Activated CD8-positive, alpha-beta memory T cell treated with anti-CD3 and anti-CD28 coated beads for 48 hours (primary cell): ENCODE measurements at regions not wholly inside any gene's neighbourhood (a gene's known extent, or its start where the extent isn't known, plus 50 kb on each side); places are given as distances from the start of the nearest gene placed in this dataset.

Experiments used
- DNase-seq, 3 experiments: peaks; one replicate each; pipeline ENCODE4 v3.0.0-alpha.2; 2020; ENCODE audit warnings: low read depth in 2 of 3, low spot score in 2 of 3

DNA sequence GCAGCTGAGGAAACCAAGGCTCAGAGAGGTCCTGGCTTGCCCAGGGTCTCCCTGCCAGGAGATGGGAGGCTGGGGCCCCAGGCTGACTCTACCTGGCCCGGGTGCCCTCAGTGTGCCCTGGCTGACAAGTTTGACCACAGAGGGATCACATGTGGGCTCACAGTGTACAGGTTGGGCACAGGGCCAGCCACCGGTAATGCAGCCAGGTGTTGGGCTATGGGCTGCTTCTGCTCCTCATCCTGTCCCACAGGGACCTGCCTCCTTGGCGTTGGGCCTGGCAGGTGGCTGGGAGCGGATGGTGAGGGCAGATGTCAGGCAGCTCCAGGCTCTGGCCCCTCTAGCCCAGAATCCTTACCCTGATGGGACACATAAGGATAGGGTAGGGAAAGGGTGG, 250.5 kb downstream of the LOXHD1 start:
- no peak for DNase-seq

DNA sequence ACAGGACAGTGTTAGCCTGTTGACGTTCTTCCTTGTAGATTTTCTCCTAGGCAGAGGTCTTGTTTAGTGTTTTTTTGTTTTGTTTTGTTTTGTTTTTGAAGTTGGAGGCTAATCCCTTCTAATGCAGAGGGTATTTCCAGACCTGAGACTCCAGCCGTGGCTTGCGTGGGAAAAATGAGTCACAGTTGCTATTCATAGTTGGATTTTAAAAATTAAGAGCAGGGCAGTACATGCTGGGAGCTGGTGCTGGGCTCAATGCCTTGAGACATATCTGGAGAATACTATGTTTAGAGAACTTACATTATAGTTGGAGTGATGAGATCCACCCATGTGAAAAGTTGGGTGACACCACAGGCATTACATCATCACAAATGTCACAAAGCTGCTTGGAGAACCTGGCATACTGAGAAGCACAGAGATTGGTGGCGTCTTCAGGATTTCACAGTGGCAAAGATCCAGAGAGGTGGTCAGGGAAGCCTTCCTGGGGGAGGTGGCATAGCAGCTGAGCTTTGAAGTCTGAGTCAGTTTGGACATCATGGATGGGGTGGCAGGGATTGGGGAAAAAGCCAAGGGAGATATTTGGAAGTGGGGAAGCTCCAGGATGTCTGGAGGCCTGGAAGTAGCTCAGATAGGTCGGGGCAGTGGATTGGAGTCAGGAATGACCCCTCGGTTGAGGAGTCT, 249.4 kb downstream of the LOXHD1 start:
- DNase-seq, result no peak

DNA sequence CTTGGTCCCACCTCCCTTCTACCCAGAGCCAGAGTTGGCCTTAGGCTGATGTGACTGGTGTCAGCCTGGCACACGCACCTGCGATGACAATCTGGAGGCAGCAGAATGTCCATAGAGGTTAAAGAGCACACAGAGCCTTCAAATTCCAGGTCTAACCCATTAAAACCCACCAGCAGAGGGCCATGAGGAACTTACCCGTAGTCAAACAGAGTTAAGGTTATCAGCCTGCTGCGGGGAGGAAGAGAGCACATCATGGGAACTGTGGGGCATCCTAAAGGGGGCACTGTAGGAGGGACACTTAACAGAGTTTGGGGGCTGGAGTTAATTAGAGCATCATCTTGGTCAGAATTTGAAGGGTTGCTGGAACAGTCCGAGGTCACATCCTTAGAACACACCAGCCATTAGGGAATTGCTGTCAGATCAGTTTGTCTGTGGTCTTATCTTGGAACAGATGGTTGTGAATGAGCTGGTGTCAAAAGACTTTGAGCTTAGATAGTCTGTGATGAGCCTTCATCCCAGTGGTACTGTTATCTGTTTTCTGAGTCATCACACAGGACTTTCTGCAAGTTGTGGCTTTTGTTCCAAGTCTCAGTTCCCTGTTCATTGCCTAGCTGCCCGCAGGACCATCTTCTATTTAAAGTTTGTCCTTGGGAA, 248.6 kb downstream of the LOXHD1 start:
- no peak for DNase-seq

DNA sequence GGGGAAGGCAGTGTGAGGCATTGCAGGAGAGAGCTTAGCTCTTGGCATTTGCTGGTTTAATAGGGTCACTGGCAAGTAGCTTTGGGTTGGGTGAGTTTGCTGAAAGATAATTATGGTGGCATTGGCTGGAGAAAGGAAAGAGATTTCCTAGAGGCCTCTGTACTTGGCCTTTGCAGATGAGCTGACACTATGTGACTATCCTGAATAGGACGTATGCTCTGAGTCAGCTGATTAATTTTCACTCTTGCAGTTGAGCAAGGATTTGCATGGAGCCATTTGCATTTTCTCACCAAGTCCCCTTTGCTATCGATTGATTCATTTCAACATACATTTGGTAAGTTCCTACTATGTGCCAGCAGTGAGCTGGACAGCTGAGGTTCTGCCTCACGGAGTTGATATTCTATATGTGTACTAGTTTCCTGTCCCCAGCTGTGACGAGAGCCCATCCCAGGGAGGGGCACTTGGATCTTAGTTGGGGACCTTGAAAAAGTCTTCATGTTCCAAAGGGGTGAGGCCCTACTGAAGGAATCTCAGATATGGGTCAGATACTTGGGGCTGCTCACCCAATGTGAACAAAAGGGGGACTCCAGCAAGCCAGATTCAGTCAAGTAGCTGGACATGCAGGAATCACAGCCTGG, 245.7 kb downstream of the LOXHD1 start:
- no peak for DNase-seq

DNA sequence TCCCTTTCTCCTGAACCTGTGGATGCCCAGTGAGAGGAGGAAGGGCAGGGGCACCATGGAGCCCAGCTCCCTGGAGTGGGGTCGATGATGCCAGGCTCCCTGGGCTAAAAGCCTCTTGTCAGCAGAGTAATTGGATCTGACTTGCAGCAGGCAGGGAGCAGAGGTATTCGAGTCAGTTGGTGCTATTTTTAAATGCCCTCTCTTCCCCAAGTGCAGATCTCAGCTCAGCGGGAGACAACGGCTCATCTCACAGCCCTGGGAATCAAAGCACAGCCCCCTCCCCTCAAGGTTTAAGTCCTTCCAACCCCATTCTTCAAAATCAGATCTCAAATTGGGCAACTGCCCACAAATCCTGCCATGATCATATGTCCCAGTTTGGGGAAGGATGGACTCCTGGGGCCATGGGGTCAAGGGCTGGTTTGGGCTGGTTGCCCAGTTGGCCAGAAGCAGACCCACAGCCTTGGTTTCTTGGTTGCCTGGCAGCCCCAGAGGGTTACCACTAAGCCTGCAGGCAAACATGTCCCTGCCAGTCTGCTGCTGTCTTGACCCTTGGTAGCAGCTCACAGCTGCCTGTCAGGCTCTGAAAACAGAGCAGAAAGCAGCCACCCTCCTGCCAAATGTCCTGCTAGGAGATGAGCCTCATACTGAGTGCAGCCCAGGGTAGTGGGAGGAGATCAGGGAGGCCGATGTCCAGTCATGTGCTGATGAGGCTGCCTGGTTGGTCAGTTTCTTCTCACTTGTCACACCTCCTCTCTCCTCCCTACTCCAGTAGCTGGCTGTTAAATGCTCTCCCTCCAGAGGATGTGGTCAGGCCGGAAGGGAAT, 244.9 kb downstream of the LOXHD1 start:
- no peak for DNase-seq

DNA sequence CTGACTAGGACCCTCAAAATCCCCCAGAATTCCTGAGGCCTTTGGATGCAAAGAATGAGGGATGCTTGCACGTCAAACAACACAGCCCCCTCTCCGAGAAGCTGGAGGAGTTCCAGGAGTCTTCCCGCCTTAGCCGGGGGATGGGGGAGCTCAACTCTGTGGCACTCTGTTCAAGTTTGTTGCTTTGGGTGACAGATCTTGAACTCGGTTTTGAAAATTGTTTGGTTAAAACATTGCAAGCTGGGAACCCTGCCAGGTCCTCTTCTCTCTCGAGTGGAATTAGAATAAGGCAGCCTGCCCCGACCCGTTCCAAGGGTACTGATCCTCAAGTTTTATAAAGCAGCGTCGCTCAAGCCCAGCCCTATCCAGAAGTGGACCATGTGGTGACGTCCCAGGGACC, 244.1 kb downstream of the LOXHD1 start:
- no peak for DNase-seq

DNA sequence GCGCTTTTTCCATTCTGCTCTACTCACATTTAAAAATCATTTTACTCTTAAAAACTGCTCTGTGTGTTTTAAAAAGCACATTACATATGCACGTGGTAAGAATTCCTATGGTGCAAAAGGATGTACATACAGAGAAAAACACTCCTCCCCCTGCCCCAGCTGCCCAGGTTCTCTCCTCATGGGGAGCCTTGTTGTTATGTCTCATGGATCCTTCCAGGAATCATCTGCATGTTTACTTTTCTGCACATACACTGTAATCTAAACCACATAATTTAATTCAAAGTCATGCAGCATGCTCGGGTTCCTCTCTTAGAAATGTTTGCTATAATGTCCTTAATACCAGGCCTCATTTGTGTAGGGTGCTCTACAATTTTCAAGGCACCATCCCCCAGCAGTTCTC, 243.3 kb downstream of the LOXHD1 start:
- no peak for DNase-seq

DNA sequence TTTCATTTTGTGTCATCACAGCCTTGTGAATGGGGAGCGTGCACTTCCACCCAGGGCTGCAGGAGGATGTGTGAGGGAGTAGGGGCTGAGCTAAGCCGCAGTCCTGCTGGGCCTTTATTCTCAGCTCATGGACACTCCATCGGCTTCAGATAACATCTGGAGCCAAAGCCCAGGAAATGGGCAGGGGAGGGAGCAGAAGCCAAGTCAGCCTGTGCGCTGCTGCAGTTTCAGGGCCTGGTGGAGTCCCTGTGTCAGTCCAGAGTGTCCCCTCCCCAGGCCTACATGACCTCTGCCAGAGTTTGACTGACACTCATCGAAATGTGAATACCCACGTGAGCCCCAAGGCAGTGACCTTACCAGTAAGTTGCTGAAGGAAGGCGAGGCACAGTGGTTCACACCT, 242.2 kb downstream of the LOXHD1 start:
- DNase-seq, result no peak

DNA sequence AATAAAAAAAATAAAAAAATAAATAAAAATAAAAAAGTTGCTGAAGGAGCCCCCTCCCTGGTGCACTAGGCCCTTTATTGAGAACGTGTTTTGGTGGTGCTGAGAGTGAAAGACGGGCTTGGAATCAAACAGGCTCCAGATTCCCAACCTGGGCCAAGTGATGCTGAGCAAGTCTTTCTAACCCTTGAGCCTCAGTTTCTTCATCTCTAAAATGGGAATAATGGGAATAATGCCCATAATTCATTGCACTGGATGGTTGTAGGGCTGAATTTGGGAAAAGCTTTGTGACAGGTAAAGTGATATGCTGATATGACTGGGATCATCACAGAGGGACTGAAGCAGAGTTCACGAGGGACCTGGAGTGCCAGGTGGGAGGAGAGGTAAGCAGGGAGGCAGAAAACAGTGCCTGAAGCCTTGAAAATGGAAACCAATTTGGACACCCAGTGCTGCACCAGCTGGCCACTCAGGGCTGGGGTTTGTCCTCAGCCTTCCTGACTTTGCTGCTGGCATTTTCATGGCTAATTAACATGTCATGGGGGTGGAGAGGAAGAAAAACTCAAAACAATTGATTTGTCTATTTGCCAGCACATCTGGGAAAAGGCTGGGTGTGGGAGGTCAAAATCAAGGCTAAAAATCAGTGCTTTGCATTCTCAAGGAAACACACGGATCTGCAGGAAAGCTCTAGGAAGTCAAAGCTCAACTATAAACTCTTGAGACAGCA, 241.3 kb downstream of the LOXHD1 start:
- no peak for DNase-seq

DNA sequence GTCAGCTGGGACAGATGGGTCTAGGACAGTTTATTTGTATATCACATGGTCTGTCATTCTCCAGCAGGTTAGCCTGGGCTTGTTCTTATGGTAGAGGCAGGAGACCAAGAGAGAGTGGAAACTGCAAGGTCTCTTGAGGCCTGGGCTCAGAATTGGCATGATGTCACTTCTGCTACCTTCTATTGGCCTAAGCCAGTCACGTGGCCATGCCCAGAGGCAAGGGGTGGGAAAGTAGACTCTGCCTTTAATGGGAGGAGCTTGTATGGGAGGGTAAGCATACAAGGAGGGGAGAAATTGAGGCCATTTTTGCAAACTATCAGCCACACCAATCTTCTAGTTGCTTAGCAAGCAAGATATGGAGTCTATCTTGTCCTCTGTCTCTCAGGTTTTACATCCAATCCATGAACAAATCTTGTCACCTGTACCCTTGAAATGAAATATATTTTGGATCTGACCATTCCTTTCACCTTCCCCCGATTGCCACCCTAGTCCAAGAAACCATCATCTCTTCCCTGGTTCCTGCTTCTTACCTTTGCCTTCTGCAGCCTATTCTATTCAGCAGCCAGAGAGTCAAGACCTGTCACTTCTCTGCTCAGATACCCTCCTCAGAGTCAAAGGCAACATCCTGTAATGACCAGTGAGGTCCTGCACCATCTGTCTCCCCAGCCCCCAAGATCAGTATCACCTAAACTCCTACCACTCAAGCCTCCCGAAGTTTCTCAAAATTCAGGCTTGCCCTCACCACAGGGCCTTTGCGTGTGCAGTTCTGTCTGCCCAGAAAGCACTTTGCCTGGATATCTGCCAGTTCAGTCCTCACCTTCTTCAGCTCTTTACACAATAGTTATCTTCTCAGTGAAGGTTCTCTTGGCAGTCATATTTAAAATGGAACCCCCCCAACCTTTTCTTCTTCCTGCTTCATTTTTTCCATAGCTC, 240.0 kb downstream of the LOXHD1 start:
- DNase-seq, result no peak

DNA sequence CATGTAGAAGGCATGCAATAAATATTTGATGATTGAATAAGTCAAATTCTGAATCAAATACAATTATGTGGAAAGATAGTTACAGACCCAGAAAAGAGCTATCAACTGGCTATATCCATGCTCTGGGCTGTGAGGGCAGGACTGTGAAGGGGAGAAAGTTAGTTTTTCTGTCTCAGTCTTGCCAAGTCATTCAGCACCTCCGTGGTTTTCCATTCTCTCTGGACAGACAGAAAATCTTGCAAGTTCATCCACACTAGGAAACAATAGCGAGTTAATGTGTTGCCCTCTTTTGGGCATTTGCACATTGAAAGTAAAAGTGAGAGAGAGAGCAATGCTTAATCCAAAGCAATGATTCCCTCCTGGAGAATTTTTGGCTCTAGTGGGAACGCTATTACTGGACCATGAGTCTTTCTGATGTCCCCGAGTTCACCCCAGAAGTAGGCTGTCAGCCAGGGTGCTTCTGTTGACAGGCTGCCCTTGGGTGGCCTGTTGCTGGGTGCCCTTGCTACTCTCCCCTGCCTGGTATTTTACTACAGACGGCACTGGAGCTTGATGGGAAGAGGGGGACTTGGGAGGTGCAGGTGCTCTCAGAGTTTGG, 238.3 kb downstream of the LOXHD1 start:
- DNase-seq, result no peak

DNA sequence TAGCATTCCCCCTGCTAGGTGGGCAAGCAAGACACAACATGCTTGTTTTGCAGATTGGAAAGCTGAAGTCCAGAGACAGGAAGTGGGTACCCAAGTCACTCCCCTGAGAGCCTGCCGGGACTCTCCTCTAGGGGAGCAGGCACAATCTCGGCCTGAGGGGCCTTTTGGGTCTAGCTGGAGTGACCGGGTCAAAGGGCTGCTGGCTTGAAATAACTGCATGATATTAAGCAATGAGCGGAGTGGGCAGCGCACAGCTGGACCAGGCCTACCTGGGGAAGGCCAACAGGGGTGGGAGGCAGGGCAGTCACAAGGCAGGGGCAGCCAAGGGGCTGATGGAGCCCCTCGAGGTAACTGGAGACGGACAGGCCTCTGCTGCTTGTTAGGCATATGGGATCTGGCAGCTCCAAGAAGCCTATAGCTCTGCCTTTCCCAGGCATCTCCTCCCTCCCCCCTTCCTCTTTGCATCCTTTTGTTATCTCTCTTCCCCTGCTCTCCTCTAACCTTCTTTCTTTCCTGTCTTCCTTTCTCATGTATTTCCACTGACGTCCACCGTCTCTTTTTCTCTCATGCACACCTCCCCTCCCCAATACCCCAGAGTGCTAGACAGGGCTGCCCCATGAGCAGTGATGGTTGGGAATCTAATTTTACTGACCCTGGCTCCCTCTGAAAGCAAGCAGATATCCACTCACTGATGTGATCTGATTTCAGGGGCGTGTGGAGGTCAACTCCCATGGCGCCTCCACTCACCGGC, 237.5 kb downstream of the LOXHD1 start:
- DNase-seq, result no peak

DNA sequence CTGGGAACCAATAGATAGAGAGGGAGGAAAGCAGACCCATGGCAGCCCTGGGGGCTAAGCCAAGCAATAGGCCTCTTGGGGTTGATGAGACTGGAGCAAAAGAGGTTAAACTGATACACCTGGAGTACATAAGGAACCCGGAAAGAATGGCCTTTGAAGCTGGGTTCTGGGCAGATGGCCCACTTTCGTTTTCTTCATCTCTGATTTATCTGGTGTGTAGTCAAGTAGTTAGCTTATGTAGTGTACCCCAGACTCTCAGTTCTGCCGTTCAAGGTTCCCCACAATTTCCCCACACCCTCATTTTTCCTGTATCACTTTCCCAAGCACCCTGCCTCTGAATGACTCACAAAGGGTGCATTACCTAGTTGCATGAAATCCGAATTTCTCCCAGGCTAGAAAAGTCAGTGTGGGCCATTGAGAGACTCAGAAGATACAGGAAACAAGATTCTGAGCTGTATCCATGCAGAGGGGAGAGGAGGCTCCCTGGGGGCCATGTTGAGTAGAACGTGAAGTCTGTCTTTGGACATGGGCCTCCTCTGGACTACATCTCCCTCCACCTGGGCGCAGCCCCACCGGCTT, 235.0 kb downstream of the LOXHD1 start:
- no peak for DNase-seq

DNA sequence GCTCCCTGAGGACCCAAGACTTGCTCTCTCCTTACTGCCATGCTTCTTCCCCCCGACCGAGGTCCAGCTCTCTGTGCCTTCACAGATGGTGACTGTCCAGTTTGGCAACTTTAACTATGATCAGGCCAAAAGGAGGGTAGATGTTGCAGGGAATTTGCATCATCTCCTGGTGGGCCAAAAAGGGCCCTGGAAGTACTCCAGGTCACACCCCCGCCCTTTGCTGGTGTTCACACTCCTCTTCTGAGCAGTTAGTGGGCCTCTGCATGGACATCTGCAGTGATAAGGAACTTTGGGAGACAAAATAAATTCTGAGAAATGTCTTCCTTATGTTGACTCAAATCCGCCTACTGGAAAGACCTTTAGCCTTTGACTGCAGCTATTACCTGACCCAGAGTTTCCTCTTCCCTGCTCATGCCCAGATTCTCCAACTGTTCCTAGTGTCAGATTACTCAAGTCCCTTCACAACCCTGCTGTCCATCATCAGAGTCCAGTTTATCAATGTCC, 234.4 kb downstream of the LOXHD1 start:
- no peak for DNase-seq

DNA sequence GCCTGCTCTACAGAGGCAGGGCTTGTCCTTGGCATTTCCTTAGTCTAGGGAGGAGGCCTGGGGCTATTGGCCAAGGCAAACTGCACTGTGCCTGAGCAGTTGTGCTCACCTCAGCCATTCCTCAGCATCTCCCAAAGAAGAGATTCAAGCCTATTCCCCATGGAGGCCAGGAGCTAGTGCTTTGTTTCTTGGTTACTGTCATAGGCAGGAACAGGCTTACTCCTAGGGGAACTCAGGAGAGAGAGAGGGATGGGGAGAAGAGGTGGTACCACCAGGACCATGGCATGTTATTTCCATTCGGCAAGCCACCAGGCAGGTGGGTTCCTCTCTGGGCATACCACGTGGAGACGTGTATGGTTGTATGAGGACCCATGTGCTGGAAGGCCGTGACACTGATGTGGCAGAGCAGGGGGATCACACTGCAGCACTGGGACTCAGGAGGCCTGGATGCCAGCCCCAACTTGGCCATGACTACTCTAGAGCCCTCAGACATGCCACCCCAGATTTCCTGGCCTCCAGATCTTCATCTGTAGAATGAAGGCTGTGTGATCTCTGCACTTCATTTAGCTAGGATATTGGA, 233.7 kb downstream of the LOXHD1 start:
- DNase-seq, result no peak

DNA sequence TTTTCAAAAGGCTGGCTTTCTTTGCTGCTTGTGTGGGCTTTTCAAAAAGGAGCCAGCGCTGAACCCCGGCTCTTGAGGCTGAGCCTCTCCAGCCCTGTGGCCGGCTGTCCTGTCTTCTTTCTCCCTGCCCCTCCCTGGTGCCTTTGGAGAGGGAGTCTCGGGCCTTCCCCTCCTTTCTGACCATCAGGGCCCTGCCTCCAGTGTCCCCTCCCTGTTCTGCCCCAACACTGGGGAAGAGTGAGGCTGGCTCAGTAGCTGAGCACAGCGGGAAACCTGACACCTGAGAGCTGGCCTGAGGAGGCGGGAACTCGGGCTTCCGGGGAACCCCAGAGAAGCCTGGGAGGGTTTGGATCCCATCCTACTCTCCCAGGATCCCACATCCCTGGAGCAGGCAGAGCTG, 232.1 kb downstream of the LOXHD1 start:
- no peak for DNase-seq

DNA sequence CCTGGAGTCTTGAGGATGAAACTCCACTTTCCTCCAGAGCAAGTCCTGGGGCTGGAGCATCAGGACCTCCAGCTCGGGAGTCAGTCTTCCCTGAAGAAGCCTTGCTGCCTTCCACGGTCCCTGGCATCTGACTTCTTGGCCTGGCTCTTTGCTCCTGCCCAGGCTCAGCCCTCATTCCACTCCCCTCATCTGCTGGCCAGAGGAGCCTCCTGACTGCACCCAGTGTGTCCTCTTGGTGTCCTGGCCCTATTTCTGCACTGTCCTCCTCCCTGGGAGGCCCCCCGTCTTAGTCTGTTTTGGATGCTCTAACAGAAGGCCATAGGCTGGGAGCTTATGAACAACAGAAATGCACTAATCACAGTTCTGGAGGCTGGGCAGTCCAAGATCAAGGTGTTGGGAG, 231.5 kb downstream of the LOXHD1 start:
- DNase-seq, result no peak
